Right kidney (tissue), 1 donor: ENCODE measurements at regions not wholly inside any gene's neighbourhood (a gene's known extent, or its start where the extent isn't known, plus 50 kb on each side); places are given as distances from the start of the nearest gene placed in this dataset.

Source experiments
- DNase-seq: peaks from one replicate; pipeline ENCODE4 v3.0.0-alpha.2; 2016

DNA sequence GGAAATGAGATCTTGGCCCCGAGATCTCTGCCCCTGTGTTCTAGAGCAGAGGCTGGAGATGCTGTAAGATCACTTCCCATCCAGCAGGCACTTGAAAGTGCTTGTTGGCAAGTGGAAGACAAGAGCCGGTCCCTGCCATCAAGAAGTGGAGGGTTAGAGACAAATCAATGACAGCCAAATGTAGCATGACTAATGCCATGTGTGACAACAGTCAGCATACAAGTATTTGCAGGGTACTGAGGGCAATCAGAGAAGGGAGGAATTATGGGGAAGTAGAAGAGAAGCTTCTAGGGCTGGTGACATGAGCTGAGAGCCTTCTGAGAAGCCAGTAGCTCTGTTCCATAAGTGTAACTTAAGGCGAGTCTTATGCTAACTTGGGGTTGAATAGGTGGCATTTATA lies 58.6 kb downstream of the TMEM17 start:
- DNase-seq = no peak

DNA sequence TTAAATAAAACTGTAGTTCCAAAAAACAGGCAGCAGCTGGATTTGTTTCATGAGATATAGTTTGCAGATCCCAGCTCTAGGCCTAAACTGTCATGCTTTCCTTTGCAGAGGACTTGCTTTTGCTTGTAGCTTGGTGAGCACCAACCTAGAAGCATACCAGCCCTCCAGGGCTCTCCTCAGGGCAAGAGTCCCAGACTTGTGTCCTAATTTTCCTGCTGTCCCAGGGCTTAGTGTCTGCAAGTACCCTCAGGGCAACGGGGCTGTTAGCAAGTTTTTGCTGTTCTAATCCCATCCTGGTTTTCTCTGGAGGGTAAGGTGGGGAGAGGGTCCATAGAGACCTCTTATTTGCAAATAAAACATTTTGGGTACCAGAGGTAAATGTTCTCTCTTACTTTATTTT lies 59.5 kb downstream of the TMEM17 start:
- no peak for DNase-seq

DNA sequence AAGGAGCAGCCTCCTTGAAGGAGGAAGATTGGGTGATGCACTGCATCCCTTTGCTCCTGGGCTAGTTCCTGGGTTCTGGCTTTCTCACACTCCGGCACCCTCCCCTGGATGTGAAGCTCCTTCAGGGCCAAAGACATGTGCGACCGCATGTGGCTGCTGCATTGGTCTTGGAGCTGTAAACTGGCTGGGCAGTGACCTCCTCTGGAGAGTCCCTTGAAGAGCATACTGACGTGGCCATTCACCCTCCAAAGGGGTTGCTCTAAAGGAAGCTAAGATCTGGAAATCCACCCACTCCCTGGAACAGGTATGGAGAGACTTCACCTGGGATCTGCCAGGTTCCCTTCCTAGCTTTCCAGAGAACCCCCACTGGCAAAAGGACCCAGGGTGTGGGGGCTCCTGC lies 62.1 kb downstream of the TMEM17 start:
- no peak for DNase-seq

DNA sequence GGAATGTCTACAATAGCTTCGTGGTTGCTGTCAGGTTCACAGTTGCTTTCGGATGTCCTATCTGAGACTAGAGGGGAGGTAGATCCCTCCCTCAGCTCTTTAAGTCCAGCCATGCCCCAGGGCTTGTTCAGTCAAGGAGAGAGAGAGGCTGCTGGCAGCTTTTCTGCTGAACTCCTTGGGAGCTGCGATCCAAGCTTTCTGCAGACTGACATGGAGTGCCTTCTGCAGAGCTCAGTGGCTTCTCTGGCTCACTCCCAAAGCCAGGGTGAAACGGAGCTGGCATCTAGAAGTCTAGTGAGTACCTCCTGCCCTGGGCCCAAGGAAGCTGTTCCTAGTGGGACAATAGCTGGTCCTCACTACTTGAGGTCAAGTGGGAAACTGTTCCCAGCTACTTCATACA lies 62.5 kb downstream of the TMEM17 start:
- no peak for DNase-seq

DNA sequence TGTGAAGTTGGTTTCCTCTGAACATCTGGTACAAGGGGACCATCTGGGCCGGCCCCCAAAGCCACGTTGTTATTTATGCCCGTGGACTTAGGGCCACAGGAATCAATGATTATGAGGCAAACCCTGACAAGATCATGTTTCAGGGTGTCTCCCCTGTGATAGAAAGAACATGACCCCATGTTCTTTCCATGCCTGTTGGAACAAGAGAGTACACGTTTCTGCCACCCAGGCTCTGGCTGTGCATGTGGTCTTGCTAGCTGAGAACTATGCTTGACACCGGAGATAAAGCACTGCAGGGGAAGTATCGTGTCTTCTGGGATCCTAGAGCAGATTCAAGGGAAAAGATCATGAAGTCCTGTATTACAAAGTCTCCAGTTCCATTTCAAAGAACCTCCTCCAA lies 64.2 kb downstream of the TMEM17 start:
- DNase-seq = no peak

DNA sequence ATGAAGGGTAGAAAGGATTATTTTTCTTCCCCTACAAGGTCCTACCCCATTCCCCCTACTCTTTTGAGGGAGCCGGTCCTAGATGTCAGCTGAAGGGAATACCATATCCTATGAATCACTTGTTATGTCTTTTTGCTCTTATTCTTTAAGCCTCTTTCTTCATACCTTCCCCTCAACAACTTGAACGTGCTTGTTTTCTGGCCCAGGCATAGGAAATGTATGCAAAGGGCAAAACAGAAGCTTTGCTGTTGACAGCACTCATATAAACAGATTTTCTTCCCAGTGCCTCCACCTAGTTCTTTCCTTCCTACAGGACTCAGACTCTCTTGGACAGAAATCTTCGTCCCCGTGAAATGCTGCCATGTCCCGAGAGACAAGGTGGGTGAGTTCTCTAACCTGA lies 64.6 kb downstream of the TMEM17 start:
- DNase-seq = no peak

DNA sequence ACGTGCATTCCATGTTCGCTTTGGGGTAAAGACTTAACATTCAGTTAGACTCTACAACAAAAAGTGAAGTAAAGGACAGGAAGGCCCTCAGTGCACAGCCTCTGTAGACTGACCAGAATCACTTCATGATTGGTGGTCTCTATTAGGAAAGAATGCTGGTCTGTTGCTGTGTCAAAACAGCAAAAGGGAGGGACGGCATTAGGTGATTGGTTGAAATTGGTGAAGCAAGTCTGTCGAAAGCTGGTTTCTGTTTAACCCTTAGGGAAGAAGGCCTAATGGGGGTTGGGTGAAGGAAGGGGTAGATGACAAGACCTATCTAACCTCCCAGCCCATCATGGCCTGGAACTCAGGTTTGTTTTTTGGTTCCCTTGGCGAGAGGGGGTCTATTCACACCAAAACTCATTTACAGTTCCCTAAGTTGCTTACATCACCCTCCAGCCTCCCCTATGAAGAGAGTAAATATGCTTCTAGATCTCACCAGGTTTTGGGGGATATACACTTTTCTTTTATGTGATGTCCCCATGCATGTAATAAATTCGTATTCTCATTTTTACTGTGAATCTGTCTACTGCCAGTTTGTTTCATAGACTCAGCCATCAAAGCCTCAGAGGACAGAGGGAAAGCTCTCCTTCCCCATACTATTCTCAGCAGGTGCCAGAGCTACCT lies 65.6 kb downstream of the TMEM17 start:
- no peak for DNase-seq

DNA sequence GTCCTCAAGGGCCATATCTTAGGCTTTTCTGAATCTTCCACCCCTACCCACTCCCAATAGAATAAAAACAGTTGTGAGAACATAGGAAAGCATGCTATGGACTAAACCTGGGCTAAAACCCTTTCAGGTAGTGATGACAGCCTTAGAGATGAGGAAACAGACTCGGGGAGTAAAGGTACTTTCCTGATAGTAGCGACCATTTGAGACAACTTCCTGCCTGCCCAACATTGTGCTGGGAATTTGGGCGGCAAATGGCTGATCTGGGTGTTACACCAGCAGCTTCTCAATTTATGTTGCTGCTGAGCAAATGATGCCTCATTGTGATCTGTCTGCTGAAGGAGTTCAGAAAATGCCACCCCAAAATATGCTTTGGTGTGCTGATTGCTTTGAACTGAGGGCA lies 66.6 kb downstream of the TMEM17 start:
- DNase-seq = no peak

DNA sequence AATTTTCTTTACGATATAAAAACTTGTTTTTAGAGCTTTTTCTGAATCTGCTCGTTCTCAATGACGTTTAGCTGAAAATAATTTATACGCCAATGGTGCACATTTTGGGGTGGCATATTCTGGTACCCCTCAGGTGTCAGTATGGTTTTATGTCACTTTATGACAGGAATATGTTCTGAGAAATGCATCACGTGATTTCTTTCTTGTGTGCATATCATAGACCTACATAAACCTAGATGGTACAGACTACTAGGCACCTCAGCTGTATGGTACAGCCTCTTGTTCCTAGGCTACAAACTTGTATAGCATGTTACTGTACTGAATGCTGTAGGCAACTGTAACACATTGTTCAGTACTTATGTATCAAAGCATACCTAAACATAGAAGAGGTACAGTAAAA lies 68.2 kb downstream of the TMEM17 start:
- no peak for DNase-seq

DNA sequence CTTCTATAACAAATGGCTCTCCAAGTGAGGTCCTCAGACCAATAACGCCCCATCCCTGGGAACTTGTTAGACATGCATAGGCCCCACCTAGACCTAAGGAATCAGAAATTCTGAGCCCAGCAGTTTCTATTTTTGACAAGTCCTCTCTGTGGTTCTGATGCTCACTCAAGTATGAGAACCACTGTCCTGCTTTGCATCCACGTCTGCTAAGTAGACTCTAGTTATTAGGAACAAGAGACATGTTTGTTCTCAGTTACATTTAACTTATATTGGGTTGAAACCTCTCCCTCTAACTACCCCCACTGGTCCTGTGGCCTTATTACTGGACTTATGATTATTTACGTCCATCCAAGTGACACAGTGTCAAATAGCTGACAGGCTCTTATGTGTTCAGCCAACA lies 70.3 kb downstream of the TMEM17 start:
- DNase-seq = no peak

DNA sequence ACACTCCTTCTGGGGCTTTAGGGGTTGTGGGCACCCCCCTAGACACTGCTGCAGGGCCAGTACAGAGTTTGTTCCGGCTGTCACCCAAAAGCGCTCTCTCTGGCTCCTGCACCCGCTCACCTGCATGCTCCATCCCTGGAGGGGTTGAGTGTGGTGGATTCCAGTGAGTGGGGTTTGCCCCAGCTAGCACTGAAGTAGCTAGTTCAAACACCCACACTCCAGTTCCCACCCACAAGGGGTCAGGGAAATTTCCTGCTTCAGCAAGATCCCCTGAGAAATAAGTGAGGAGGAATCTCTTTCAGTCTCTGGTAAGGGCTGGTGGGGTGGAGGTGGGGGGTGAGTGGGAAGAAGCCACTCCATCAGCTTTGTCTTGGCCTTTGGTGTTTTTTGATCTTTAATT lies 73.6 kb downstream of the TMEM17 start:
- DNase-seq = no peak

DNA sequence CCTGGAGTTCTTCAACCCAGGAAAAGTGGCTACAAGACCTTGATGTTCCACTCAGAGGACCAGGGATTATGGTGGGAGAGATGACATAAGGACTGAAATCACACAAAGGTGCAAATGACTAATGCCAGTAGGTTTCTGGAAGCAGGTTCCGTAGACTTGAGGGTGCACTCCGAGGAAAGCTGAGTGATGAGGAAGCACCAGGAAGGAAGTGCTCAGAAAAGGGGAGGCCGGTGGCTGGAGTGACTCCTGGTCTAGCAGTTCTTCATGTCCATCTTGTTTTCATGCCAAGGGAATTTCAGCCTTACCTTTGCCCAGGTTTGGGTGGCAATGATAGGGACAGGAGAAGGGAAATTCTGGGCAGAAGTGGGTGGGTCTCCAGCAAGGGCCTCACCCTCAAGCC lies 74.5 kb downstream of the TMEM17 start:
- no peak for DNase-seq

DNA sequence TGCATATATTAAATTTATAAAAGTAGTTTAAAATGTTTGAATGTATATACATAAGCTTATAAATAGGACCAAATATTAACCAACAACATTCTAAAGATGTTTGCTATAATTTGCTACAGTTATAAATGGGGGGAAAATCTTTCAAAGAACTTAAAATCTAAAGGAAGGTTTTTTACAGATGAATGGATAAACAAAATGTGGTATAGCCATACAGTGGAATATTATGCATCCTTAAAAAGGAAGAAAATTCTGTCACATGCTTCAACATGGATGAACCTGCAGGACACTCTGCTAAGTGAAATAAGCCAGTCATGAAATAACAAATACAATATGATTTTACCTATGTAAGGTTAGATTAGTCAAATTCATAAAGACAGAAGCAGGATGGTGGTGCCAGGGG lies 75.8 kb downstream of the TMEM17 start:
- no peak for DNase-seq

DNA sequence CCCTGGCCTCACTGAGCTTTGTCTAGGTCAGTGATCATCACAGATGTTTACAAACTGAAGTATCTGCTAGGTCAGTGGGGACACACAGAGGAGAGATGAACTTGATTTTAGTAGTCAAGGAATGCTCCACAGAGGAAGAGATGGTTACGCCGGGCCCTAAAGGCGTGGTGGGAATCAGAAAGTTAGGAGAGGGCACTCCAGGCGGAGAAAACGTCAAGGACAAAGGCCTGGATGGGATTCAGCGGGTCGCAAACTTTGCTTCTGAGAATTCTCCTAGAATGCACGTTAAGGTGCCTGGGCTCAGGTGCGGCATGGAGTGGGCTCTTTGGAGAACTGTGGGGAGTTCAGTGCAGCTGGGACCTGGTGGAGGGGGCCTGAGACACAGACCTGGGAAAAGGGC lies 78.8 kb downstream of the TMEM17 start:
- no peak for DNase-seq

DNA sequence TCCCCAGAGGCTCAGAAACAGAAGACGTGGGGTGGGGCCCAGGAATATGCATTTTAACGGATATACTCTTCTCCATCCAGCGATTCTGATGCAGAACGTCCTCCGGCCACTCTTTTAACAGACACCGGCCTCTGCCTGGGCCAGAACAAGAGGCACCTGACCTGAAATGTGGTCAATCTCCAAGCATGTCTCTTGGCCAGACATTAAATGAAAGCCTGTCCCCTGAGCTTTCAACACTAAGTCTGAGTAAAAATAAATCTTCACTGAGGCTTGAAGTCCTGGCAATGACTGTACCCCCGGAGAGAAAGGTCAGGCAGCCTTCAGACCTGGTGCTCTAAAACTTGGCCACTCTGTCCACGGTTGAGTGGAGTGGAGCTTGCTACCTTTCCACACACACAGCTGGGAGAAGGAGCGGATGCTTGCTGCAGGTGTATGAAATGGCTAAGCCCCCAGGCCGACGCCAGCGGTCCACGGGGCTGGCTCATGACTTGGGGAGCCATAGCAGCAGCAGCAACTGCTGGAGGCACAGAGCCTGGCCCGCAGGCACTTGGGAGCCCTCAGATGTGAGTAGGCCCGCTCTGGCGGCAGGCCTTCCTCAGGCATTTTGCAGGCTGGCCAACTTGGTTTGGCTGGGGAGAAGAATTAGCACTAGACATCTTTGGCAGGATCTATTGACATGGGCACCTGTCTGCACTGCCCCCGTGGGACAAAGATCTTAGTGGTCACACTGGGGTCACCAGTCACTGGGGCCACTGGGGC lies 79.7 kb downstream of the TMEM17 start:
- DNase-seq = no peak

DNA sequence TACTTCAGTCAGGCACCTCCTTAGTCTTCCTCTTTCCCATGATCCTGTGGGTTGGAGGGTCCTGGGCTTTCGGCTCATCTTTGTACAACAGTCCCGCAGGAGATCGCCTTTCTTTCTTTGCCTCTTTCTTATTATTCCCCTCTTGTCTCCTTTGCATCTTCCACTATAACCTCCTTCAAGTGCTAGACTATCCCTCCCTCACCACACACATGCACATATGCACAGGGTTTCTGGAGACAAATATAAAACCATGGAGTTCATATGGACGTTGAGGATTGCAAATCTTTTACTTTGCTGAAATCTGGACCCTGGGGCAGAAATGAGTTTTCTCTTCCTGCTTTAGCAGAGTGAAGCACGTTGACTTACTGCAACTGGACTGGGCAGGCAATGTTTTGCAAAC lies 80.3 kb downstream of the TMEM17 start:
- no peak for DNase-seq

DNA sequence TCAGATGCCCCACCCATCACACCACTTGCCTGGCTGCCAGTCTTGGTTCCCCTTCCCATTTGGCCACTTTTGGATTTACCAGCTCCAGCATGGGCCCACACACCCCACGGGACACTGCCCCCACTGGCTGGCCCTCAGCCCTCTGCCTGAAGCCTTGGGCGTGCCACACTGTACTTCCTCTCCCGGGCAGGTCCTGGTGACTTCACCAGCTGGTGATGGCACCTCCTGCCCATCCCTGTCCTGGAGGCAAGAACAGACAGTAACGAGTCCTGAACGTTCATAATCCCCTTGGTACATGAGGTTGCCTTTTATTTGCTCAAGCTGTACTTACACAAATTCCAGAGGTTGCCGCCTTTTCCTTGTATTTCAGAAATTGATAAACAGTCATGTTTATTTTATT lies 81.1 kb downstream of the TMEM17 start:
- DNase-seq = no peak

DNA sequence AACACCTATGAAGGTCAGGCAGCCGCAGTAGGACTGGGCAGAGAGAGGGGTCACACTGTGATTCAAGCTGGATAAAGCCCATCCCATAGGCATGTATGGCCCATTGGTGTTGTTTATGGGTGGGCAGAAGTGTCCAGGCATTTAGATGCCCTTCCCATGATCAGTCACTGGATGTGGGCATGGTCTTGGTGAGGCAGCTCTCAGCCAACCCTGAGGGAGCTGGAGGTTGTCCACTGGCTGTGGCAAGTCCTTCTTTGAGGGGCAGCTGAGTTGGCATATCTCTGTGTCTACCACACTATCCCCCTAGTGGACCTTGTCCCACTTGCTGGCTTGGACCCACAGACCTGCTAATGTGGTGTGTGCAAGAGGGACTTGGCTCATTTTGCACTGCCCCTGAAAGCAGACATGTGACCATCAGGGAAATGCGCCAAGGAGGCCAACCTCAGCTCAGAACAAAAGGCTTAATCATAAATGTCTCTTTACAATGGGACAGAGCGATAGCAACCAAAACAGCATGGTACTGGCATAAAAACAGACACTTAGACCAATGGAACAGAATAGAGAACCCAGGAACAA lies 82.0 kb downstream of the TMEM17 start:
- DNase-seq = no peak

DNA sequence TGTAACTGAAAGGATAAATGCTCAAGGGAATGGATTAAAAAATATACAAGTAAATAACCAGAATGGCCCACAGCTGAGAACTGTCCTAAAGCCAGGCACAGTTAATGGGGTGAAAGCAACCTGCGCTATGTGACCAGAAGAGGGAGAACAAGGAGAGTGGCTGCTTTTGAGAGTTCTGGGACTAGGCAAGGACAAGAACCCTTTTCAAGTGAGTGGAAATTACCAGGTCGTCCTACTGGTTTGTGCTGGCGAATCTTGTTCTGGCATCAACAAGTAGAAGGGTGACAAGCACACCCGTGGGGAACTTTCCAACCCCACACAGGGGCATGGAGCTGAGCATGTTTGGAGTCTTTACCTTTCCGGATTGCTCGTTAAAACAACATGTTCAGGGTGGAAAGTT lies 82.8 kb downstream of the TMEM17 start:
- no peak for DNase-seq

DNA sequence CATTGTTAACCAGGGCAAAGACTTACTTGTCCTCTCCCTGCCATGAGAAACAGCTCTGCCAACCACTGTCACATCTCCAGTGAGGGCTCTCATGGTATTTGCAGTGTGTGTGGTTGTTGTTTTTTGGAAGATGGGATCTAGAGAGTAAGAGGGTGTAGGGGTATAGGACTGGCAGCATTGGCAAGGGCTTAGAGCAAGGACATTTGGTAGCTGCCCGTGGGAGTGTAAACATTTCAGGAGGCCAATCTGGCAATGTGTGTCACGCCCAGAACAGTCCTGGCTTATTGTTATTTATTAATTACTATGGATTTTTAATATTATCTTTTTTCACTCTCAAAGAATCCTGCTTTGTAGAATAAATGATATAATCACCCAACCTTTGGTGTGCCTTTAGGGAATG lies 90.5 kb downstream of the TMEM17 start:
- no peak for DNase-seq

DNA sequence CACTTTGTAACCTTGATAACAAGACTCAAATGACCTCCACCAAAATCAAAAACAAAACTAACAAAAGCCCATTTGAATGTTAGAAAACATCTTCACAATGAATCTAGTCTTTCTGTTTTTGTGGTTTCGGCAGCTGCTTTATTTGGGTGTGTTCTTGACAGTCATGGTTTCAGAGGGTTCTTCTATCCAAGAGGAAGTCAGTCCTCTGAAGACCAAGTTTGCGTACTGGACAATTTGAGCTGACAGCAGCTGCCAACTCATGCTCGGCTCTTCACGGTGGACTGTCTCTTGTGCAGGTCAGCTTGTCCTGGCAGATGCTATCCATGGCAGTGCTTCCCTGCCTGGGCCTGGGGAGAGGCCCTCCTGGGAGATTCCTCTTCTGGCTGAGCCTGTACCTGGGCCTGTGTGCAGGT lies 91.0 kb downstream of the TMEM17 start:
- no peak for DNase-seq

DNA sequence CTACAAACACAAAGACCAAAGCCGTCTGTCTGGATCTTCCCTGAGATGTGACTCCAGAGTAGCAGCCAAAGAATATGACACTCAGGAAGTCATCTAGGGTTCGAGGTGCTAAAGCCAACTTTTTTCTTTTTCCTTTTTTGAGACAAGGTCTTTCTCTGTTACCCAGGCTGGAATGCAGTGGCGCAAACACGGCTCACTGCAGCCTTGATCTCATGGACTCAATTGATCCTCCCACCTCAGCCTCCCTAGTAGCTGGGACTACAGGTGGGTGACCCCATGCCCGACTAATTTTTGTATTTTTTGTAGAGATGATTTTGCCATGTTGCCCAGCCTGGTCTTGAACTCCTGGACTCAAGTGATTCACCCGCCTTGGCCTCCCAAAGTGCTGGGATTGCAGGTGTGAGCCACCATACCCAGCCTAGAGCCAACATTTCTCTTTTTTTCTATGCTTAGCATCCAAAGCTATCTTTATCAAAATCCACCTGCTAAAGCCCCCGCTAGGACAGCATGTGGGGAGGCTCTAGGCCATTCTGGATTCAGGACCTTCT lies 92.8 kb downstream of the TMEM17 start:
- no peak for DNase-seq

DNA sequence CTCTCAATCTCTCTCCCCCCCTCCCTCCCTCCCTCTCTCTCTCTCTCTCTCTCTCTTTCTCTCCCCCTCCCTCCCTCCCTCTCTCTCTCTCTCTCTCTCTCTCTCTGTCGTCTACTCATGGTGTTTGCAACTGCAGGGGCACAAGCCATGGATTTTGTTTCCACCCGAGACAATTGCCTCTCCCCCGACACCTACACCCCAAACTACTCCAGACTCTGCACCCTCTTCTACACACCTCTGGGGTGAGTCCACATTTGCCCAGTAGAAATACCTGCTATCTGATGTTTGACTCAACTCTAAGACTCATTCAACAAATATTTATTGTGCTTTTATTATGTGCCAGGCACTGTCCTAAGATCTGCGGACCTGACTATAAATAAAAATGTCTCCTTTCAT lies 93.7 kb downstream of the TMEM17 start:
- no peak for DNase-seq

DNA sequence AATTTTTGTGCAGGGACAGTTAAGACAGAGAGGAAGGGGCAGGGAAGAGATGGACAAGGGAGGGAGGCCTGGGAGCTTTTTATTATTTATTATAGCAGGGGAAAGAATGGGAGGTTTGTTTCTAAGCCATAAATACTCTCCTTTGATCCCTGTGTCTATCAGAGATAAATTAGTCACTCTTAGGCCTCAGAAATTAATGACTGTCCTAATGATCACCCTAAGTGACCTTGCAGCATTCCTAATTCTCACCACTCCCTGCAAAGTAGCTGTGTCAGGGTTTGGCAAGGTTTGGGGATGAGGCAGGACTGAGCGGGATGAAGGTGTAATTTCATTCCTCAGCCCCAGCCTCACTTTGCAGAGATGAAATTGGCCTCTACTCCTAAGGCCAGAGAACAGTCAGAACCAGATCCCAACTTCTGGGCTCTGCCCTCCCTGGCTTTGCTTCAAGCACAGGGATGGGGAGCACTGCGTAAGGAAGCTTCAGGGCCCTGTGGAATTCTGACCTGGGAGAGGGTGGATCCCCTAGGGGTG lies 95.0 kb downstream of the TMEM17 start:
- no peak for DNase-seq
